ENCODE measurements at regions not wholly inside any gene's neighbourhood (a gene's known extent, or its start where the extent isn't known, plus 50 kb on each side); places are given as distances from the start of the nearest gene placed in this dataset.

DNA sequence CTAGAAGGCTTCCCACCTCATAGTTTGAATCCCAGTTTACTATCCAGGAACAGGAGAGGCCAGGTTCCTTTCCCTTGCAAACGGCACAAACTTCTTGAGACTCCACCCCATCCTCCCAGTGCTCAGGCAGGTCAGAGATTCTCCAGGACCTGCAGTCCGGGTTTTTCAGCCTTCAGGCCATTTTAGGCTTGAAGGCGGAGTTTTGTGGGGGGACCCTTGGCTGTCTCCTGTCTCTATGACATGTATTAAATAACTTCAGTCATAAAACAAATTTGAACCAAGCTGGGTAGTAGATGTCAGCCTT, 230.1 kb downstream of the NFATC2 start:
- H3K27ac Mint-ChIP-seq, result no peak overlapping the region

DNA sequence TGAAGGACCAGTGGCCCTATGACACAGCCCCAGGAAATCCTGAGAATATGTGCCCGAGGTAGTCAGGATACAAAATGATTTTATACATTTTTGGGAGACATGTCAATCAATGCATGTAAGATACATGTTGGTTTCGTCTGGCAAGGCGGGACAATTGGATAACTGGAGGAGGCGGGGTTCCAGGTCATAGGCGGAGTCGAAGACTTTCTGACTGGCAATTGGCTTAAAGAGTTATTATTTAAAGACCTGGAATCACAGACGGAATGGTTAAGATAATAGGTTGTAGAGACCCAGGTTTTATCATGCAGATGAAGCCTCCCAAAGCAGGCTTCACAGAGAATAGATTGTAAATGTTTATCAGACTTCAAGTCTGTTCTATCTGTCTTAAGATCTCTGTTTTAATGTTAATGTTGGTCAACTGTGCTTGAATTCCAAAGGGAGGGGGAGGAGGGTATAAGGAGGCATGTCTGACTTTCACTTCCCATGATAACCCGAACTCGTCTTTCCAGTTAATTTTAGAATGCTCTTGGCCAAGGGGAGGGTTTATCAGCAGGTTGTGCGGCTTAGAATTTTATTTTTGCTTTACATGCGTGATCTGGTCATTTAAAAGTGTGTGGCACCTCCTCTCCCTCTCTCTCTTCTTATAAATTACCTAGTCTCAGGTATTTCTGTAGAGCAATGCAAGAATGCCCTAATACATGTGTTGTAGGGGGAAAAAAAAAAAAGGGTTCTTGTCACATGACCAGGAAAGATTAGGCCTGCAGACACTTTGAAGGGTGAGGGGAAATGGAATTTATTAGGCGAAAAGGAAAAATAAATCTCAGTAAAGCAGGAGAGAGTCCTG, 230.7 kb downstream of the NFATC2 start:
- Mint-ChIP-seq H3K9me3 (peaks cover 0 to 3% (median 2%) of the 10 kb centered on the region in 3 donors), H3K27ac (no peak overlapping the region), H3K27me3 (peaks cover 25% of the 10 kb centered on the region), H3K36me3 (no peaks in the 10 kb centered on the region), H3K4me3 (no peak overlapping the region), H3K4me1 (peaks cover 0 to 1% (median 0%) of the 10 kb centered on the region in 3 donors)

More for the DNA sequence above, 230.1 kb downstream of the NFATC2 start:
- peaks cover 26% of the 10 kb centered on the region for H3K27me3 Mint-ChIP-seq
- H3K4me1 Mint-ChIP-seq, result no peaks in the 10 kb centered on the region
- no peaks in the 10 kb centered on the region for H3K36me3 Mint-ChIP-seq
- no peak overlapping the region for H3K4me3 Mint-ChIP-seq
- H3K9me3 Mint-ChIP-seq, result peaks cover 0 to 3% (median 2%) of the 10 kb centered on the region in 3 donors

DNA sequence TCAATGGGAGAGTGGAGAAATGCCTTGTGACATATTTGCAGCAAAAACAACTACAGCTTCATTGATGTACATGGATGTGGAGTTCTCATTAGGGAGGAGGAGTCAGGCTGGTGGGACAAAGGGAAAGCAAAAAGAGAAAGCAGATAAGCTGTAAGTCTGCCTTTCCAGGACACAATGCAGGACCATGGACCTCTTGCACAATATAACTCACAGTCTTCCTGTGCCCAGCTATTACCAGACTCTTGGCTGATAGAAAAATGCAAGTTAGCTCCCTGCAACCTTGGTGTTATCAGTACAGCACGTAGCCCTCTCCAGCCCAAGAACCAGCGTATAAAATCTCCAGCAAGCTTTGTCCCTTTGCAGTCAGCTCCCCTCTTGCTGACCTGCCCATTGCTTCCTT, 232.3 kb downstream of the NFATC2 start:
- no peak overlapping the region for H3K4me3 Mint-ChIP-seq
- H3K27me3 Mint-ChIP-seq, result peaks cover 22% of the 10 kb centered on the region

DNA sequence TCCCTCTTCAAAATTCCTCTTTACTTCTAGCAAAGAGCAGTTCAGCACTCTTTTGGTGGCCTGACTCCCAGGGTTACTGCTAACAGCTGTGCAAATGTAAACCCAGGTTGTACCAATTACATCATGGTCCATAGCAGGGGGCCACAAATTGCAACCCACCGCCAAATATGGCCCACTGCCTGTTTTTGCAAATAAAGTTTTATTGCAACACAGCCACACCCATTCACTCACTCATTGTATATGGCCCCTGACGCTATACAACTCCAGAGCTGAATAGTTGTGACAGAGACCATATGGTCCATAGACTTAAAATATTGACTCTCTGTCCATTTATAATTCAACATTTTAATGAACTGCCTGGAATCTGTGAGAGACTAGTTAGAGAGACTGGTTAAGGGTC, 233.4 kb downstream of the NFATC2 start:
- H3K27me3 Mint-ChIP-seq, result peaks cover 23% of the 10 kb centered on the region
- peaks cover 1 to 6% (median 4%) of the 10 kb centered on the region in 3 donors for H3K4me1 Mint-ChIP-seq
- no peaks in the 10 kb centered on the region for H3K36me3 Mint-ChIP-seq
- peak overlapping the region in 1 of 4 donors; percentile 46 for H3K4me3 Mint-ChIP-seq
- no peak overlapping the region for H3K27ac Mint-ChIP-seq
- H3K9me3 Mint-ChIP-seq, result no peaks in the 10 kb centered on the region

More for the DNA sequence above, 232.3 kb downstream of the NFATC2 start:
- Mint-ChIP-seq H3K27ac (no peak overlapping the region), H3K9me3 (peaks cover 0 to 2% (median 0%) of the 10 kb centered on the region in 3 donors), H3K4me1 (peaks cover 1 to 6% (median 4%) of the 10 kb centered on the region in 3 donors), H3K36me3 (no peaks in the 10 kb centered on the region)

DNA sequence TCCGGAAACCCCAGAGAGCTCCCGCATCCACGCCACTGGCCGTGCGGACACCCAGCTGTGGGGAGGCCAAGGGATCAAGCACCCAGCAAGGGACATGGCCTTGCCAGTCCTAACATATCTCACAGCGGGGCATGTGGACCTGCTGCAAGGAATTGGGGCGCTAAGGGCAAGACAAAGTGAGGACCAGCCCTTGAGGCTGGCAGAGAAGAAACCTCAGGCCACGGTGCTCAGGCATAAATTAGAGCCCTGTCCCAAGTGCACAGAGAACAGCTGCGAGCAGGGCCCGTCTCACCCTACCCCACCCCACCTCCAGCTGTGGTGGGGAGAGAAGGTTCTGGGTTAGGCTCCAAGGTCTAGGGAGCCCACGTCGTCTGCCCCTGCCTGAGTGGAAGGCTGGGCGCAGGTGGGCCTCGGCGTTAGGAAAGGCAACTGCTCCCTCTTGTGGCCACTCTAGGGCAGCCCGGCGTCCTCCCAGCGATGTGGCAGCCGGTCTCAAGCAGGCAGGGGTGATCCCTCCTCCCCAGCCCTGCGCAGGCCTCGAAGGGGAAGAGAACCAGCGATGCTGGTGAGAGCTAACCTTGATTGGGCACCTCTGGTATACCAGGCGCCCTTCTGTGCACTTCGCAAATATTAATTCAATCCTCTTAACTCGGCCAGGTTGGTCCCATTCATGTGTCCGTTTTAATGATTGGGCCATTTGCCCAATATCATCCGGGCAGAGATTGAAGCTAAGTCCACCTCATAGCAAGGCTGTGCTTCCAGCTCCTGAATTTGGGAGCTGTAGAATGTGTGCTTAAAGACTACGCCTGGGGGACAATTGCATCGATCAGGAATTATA, 235.8 kb downstream of the NFATC2 start:
- Mint-ChIP-seq H3K27ac (no peak overlapping the region), H3K36me3 (no peaks in the 10 kb centered on the region), H3K4me1 (peaks cover 1 to 6% (median 4%) of the 10 kb centered on the region in 3 donors), H3K9me3 (no peaks in the 10 kb centered on the region), H3K4me3 (no peak overlapping the region), H3K27me3 (peaks cover 15% of the 10 kb centered on the region)

DNA sequence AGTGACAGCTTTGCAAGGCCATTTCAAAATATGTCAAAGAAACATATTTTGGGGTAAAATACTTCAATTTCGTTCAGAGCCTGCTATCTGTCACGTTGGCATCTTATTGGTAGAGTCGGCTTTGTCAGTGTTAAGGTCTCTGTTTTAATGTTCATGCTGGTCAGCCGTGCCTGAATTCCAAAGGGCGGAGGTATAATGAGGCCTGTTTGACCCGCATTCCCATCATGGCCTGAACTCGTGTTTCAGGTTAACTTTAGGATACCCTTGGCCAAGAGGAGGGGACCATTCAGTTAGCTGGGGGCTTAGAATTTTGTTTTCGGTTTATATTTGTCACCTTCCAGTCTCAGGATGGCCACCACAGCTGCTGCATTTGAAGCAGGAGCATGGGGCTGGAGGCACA, 236.4 kb downstream of the NFATC2 start:
- Mint-ChIP-seq H3K27ac (no peak overlapping the region), H3K27me3 (peaks cover 10% of the 10 kb centered on the region), H3K9me3 (no peaks in the 10 kb centered on the region), H3K4me3 (no peak overlapping the region), H3K36me3 (no peaks in the 10 kb centered on the region), H3K4me1 (peaks cover 1 to 6% (median 4%) of the 10 kb centered on the region in 3 donors)

DNA sequence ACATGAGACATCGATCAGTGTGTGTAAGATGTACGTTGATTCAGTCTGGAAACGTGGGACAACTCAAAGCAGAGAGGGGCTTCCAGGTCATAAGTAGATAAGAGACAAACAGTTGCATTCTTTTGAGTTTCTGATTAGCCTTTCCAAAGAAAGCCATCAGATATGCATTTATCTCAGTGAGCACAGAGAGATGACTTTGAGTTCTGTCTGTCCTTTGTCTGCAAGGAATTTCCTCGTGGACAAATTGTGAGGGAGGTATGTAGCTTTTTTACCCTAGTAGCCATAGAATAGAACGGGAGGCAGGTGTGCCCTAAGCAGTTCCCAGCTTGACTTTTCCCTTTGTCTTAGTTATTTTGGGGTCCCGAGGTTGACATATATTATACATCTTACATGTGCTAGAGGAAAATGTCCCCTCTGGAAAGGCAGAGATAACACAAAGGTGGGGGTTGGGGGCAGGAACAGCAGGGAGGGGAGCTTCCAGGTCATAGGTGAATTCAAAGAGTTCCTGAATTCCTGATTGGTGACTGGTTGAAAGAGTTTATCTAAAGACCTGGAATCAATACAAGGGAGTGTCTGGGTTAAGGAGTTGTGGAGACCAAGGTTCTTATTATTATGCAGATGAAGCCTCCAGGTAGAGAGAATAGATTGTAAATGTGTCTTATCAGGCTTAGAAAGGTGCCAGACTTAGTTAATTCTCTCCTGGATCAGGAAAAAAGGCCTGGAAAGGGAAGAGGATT, 237.0 kb downstream of the NFATC2 start:
- H3K4me3 Mint-ChIP-seq, result no peak overlapping the region
- peaks cover 0 to under 1% (median 0%) of the 10 kb centered on the region in 3 donors for H3K9me3 Mint-ChIP-seq
- H3K36me3 Mint-ChIP-seq, result no peaks in the 10 kb centered on the region
- H3K4me1 Mint-ChIP-seq, result peaks cover 1 to 6% (median 4%) of the 10 kb centered on the region in 3 donors
- peaks cover 8% of the 10 kb centered on the region for H3K27me3 Mint-ChIP-seq
- H3K27ac Mint-ChIP-seq, result no peak overlapping the region

DNA sequence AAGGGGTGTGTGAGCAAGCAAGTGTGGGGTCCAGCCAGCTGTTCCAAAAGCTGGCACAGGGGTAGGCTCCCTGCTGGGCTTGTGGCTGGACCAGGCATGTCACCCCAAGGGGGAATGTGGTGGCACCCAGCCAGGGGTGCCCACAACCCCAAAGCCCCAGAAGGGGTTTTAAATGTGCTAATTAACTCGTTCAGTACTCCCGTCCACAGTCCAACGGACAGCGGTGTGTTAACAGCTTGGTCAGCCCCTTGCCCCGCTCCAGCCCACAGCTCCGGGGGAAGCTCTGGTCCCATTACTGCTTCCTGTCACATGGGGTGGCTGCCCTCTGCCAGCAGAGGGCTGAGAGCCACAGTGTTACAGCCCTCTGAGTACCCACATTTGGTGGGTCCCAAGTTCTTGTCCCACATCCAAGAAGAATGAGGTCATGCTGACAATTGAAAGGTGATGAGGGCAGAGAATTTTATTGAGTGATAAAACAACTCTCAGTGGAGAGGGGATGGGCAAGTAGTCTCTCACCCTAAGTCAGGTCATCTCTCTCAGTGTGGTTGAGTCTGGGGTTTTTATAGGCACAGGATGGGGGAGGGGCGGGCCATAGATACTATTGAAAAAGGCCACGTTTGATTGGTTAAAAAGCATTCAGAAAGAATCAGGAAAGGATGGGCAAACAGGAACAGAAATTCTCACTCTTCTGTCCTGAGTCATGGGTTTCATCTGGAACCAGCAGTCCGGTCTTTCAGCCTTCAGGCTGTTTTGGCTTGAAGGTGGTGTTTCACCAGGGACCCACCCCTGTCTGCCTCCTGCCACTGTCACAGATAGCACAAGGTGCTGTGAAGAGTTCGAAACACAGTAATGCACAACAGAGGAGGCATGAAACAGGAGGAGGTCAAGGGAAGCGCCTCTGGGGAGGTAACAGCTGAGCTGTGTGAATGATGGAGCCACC, 238.5 kb downstream of the NFATC2 start:
- Mint-ChIP-seq H3K4me1 (peaks cover 1 to 7% (median 4%) of the 10 kb centered on the region in 3 donors), H3K9me3 (peaks cover 0 to 1% (median 0%) of the 10 kb centered on the region in 3 donors), H3K27ac (peak overlapping the region in 1 of 3 donors; percentile 49), H3K27me3 (peaks cover 5% of the 10 kb centered on the region), H3K36me3 (no peaks in the 10 kb centered on the region), H3K4me3 (no peak overlapping the region)

DNA sequence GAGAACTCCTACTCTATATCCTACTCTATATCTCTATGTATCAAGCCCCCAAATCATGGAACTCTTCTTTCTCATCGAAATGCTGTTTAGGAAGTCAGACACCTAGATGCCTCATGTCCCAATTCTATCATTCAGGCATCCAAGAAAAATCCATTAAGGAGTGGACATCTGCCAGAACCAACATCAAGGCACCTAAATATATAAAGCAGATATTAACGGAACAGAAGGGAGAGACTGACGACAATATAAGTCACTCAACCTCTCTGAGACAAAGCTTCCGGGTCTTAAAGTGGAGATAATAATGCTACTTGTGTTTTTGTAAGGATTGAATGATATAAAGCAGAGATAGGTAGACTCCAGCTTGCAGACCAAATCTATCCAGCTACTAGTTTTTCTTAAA, 241.5 kb downstream of the NFATC2 start:
- Mint-ChIP-seq H3K27me3 (peaks cover 2% of the 10 kb centered on the region), H3K4me3 (no peak overlapping the region), H3K36me3 (no peaks in the 10 kb centered on the region), H3K4me1 (peaks cover under 1 to 4% (median 2%) of the 10 kb centered on the region in 3 donors), H3K9me3 (peaks cover 0 to 1% (median 0%) of the 10 kb centered on the region in 3 donors), H3K27ac (no peak overlapping the region)

DNA sequence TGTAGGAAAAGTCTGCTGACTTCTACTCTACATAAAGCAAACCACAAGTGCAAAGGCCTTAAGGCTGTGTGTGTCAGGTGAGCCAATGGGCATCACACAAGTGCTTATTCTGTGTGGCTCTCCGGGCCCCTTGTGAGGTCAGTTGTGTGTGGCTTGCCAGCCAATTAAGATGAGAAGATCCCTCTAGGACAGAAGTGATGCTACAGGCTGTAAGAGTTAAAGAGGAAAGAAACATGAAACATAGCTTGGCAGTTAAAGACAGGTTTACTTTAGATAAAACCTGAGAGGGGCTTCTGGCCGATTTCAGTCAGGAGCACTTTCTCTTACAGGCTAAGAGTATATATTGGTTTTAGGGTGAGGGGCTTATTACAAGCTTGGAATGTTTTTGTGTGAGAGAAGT, 242.4 kb downstream of the NFATC2 start:
- no peak overlapping the region for H3K4me3 Mint-ChIP-seq
- H3K27me3 Mint-ChIP-seq, result peaks cover 6% of the 10 kb centered on the region
- peaks cover 0 to 2% (median 0%) of the 10 kb centered on the region in 3 donors for H3K4me1 Mint-ChIP-seq
- H3K9me3 Mint-ChIP-seq, result peaks cover 0 to 1% (median 0%) of the 10 kb centered on the region in 3 donors
- no peaks in the 10 kb centered on the region for H3K36me3 Mint-ChIP-seq
- no peak overlapping the region for H3K27ac Mint-ChIP-seq

DNA sequence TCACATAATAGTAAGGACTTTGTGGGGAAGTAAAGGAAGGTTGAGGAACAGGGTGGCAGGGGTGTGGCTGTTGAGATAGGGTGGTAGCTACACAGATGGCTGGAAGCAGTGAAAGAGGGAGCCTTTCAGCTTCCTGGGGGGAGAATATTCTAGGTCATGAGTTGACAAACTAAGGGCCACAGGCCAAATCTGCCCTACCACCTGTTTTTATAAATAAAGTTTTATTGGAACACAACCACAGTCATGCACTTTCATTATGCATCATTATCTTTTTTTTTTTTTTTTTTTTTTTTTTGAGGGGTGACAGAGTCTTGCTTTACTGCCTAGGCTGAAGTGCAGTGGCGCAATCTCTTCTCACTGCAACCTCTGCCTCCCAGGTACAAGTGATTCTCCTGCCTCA, 243.1 kb downstream of the NFATC2 start:
- Mint-ChIP-seq H3K27me3 (peaks cover 9% of the 10 kb centered on the region), H3K9me3 (peaks cover 0 to 1% (median 0%) of the 10 kb centered on the region in 3 donors), H3K36me3 (no peaks in the 10 kb centered on the region), H3K4me3 (no peak overlapping the region), H3K27ac (no peak overlapping the region), H3K4me1 (peaks cover 0 to 2% (median 0%) of the 10 kb centered on the region in 3 donors)

DNA sequence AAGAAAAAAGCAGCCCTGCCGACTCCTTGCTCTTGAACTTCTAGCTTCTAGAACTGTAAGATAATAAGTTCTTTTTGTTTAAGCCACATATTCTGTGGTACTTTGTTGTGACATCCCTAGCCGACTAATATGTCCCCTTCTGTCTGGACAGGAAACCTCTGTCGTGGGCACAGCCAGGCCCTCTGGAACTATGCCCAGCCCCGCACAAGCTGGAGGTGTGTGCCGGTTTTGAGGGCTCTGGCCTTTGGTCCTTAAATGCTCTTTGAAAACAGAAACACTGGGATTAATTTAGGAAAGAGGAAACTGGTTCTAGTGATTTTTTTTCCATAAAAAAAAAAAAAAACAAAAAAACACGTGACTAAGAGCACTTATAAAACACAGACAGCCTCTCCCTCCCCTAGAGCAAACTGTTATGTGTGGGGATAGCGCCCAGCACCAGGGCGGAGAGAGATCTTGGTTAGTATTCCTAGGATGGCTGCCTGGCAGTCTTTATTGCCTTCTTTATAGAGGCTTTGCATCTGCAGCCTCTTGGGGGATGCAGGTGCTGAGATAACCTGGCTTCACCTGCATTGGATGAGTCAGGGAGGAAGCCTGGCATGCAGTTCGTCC, 244.3 kb downstream of the NFATC2 start:
- no peak overlapping the region for H3K27ac Mint-ChIP-seq
- no peaks in the 10 kb centered on the region for H3K36me3 Mint-ChIP-seq
- peaks cover 8% of the 10 kb centered on the region for H3K27me3 Mint-ChIP-seq
- peaks cover 0 to 1% (median 0%) of the 10 kb centered on the region in 3 donors for H3K9me3 Mint-ChIP-seq
- no peak overlapping the region for H3K4me3 Mint-ChIP-seq
- H3K4me1 Mint-ChIP-seq, result peaks cover 0 to 2% (median 0%) of the 10 kb centered on the region in 3 donors

DNA sequence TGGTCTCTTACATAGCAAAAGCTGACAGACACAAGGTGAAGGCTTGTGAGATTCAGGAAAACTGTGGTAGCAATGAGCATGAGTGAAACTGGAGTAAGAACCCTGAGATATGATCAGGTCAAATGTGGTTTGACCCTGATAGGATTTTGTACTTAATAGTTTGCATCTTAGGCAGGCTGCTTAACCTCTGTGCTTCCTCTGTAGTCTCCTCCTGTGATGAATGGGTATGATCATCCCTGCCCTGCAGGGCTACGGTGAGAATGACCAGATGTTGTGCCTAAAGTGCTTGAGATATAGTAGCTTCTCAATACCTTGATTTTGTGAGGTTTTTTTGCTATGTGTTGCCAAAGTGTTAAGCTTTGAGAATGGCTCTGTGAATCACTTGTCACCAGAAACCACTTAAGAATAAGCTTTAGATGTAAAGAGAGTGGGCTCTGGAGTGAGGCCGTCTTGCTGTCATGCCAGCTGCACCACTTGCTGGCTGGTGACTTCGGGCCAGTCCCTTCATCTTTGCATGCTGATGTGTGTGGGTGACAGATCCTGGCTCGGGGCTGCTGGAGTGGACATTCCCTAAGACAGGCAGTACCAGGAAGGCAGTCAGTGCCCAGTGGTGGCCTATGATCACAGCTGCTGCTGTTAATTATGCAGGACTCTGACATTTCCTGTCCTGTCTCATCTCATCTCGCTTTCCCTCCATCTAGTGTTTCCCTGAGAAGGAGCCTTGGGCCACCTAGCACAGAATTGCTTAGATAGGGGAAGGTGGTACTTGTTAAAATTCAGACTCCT, 254.7 kb downstream of the NFATC2 start:
- Mint-ChIP-seq H3K36me3 (no peaks in the 10 kb centered on the region), H3K27ac (no peak overlapping the region), H3K27me3 (peaks cover 4% of the 10 kb centered on the region), H3K4me3 (no peak overlapping the region), H3K4me1 (no peaks in the 10 kb centered on the region), H3K9me3 (peaks cover 0 to 19% (median 7%) of the 10 kb centered on the region in 3 donors)

Measured in IgD-negative memory B cell (primary cell).